ENCODE measurements at regions not wholly inside any gene's neighbourhood (a gene's known extent, or its start where the extent isn't known, plus 50 kb on each side); places are given as distances from the start of the nearest gene placed in this dataset.

DNA sequence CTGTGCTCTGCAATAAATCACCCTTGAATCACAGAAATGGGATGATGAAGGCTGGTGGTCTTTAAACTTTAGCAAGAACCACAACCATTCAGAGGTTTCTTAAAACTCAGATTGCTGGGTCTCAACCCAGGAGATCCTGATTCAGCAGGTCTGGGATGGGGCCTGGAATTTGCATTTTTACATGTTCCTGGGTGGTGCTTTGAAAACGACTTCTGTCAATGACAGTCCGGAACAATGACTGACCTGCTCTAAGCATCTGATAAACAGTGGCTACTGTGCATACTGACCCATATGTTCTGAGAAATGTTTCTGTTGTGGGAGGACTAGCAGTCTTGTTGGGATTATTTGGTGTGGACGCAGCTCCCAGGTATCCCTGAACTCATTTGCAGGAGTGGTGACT, 92.7 kb downstream of the GADD45G start:
- TF ChIP-seq YY1 (IDR thresholded peaks at IDR 0.05; ENCODE audit: low read depth) (no peak), NFIC (IDR thresholded peaks at IDR 0.05; ENCODE audit: borderline replicate concordance) (no peak), RFX5 (IDR thresholded peaks at IDR 0.05; ENCODE audit: low read length) (no peak), GABPA (IDR thresholded peaks at IDR 0.05; ENCODE audit: low read depth) (no peak), EP300 (IDR thresholded peaks at IDR 0.05; ENCODE audit: borderline replicate concordance in 1 of 2, low read depth in 1 of 2, low read length in 1 of 2) (no peak), EZH2phosphoT487 (IDR thresholded peaks at IDR 0.05; ENCODE audit: borderline replicate concordance, low read depth) (no peak), ELF1 (IDR thresholded peaks at IDR 0.05) (no peak), POLR2AphosphoS5 (IDR thresholded peaks at IDR 0.05; ENCODE audit: low read depth, low read length) (no peak)
- TF ChIP-seq, protein P1, sequence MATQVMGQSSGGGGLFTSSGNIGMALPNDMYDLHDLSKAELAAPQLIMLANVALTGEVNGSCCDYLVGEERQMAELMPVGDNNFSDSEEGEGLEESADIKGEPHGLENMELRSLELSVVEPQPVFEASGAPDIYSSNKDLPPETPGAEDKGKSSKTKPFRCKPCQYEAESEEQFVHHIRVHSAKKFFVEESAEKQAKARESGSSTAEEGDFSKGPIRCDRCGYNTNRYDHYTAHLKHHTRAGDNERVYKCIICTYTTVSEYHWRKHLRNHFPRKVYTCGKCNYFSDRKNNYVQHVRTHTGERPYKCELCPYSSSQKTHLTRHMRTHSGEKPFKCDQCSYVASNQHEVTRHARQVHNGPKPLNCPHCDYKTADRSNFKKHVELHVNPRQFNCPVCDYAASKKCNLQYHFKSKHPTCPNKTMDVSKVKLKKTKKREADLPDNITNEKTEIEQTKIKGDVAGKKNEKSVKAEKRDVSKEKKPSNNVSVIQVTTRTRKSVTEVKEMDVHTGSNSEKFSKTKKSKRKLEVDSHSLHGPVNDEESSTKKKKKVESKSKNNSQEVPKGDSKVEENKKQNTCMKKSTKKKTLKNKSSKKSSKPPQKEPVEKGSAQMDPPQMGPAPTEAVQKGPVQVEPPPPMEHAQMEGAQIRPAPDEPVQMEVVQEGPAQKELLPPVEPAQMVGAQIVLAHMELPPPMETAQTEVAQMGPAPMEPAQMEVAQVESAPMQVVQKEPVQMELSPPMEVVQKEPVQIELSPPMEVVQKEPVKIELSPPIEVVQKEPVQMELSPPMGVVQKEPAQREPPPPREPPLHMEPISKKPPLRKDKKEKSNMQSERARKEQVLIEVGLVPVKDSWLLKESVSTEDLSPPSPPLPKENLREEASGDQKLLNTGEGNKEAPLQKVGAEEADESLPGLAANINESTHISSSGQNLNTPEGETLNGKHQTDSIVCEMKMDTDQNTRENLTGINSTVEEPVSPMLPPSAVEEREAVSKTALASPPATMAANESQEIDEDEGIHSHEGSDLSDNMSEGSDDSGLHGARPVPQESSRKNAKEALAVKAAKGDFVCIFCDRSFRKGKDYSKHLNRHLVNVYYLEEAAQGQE (IDR thresholded peaks at IDR 0.05; ENCODE audit: low read depth, low read length): no peak
- TF ChIP-seq, protein P2, sequence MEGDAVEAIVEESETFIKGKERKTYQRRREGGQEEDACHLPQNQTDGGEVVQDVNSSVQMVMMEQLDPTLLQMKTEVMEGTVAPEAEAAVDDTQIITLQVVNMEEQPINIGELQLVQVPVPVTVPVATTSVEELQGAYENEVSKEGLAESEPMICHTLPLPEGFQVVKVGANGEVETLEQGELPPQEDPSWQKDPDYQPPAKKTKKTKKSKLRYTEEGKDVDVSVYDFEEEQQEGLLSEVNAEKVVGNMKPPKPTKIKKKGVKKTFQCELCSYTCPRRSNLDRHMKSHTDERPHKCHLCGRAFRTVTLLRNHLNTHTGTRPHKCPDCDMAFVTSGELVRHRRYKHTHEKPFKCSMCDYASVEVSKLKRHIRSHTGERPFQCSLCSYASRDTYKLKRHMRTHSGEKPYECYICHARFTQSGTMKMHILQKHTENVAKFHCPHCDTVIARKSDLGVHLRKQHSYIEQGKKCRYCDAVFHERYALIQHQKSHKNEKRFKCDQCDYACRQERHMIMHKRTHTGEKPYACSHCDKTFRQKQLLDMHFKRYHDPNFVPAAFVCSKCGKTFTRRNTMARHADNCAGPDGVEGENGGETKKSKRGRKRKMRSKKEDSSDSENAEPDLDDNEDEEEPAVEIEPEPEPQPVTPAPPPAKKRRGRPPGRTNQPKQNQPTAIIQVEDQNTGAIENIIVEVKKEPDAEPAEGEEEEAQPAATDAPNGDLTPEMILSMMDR (IDR thresholded peaks at IDR 0.05): no peak
- TF ChIP-seq, protein P3, sequence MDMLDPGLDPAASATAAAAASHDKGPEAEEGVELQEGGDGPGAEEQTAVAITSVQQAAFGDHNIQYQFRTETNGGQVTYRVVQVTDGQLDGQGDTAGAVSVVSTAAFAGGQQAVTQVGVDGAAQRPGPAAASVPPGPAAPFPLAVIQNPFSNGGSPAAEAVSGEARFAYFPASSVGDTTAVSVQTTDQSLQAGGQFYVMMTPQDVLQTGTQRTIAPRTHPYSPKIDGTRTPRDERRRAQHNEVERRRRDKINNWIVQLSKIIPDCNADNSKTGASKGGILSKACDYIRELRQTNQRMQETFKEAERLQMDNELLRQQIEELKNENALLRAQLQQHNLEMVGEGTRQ (IDR thresholded peaks at IDR 0.05; ENCODE audit: borderline replicate concordance, low read depth, low read length): no peak

Measured in SK-N-SH (cell line).